ENCODE measurements at regions not wholly inside any gene's neighbourhood (a gene's known extent, or its start where the extent isn't known, plus 50 kb on each side); places are given as distances from the start of the nearest gene placed in this dataset.

DNA sequence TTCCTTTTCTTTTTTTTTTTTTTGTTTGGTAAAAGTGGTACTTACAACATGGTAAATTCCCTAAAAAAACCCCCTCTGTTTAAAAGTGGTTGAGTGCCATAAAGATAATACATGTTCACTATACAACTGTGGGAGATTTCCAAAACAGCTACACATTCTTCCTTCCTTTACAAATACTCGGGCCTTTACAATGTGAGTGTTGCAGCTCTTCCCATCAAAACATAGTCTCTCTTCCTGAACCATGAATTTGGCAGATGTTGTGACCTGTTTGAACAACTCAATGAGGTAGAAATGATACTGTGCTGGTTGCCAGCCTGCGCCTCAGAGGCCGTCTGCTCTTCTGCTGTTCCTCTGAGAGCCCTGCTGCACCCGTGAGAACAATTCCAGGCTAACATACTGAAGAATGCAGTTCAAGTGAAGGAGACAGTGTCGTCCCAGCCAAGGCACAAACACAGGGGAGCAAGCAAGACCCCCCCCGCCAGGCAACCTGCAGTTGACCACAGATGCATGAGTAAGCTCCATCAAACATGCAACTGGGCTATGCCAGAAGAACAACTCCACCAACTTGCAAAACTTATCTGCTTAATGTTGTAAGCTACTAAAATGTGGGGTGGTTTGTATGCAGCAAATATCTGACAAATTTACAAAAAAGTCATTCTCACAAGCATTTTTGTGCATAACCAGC lies 645.0 kb downstream of the PCDH7 start:
- no peak for DNase-seq (ENCODE audit: low spot score)

DNA sequence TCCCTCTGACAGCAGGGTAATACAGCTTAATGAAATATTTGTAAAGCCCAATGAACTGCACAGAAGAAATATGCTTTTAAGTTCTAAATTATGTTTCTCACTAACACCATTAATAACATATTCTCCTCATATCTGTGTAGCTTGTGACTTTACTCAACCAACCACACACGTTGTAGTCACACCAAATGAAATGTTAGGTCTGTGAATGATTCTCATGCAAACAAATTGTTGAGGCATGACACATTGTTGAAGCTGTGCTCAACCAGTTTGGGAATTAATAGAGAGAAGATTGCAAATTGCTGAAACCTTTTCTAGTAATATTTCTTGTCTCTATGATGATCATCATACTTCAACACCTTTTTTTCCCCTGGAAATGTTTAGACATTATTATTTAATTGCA lies 645.9 kb downstream of the PCDH7 start:
- DNase-seq (ENCODE audit: low spot score) = no peak

DNA sequence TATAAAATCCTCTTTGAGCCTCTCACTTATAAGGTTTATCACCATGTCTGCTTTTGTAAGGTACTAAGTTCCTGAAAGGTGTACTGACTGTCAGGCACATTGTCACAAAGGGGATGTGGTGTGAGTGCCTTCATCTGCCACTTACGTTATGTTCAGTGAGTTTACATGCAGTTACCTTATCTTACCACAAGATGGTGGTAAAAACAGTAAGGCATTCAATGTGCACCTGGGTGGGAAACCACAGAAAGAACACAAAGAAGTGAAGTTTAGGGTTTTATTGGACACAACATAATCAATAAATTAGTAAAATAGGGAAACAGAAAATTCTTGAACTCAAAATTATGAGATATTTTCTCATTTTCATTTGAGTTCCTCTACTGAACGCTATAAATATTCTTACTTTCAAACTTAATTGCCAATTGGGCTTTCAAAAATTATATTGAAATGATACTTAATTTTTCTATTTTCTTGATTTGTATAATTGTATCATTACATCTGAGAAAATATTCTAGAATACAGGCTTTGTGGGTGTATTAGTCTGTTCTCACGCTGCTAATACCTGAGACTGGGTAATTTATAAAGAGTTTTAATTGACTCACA lies 650.8 kb downstream of the PCDH7 start:
- DNase-seq (ENCODE audit: low spot score) = peak; percentile 5

DNA sequence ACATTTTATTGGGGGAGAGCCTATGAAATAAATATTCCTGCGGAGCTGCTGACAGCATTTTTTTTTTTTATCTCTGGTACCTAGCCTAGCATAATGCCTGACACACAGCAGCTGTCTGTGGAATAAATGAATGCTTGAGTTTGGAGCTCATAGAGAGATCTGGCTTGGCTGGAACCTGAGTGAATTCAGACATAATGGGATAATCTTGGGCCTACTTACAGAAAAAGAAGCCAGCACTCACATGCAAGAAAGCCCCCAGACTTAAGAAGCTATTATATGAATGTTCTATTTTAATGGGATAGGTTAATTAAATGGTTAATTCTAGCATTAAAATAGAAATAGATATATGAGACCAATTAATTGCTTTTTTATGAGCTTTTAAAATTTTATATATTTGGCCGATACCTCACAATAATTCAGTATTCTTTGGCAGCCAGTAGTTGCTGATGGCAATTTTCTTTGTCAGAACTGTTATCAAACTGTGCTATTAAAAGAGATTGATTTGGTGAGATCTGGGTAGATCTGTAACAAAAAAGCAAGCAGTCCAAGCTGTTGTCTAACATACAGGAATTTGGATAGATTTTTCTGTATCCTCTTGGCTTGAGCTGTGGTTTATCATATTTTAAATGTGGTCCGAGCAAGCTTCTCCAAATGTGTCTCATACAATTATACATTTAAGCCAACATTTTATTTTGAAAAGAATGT lies 654.2 kb downstream of the PCDH7 start:
- DNase-seq (ENCODE audit: low spot score) = no peak

DNA sequence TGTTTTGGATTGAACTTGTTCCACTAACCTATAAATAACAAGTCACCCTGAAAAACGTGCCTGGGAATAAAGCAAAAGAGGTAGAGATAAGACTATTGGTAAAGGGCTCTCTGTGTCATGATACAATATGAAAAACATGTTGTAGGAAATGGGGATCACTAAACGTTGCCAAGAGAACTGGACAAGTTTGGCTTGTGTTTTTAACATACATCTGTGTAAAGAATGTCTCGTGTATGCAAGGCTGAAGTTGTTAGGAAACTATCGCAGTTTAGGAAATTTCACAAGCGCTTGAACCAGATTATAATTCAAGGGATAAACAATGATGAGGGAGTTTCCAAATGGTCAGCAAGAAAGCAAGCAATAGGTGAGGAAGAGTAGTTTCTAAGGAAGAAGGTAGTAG lies 655.8 kb downstream of the PCDH7 start:
- DNase-seq (ENCODE audit: low spot score) = no peak

DNA sequence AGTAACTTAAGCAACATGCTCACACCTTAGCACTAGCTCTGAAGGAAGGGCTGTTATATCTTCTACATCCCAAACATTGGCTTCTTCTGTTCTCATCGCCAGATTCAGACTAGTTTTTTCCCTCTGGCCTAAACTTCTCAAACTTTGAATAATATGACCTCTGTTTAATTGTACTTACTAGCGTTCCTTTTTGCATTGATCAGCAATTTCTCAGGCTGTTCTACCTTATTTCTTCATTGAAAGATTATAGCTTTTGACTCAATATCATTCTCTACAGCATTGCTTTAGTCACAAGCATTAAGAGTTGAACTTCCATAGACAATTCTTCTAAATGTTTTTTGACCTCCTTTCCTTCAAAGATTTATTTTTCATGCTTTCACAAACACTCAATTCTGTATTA lies 659.2 kb downstream of the PCDH7 start:
- no peak for DNase-seq (ENCODE audit: low spot score)

DNA sequence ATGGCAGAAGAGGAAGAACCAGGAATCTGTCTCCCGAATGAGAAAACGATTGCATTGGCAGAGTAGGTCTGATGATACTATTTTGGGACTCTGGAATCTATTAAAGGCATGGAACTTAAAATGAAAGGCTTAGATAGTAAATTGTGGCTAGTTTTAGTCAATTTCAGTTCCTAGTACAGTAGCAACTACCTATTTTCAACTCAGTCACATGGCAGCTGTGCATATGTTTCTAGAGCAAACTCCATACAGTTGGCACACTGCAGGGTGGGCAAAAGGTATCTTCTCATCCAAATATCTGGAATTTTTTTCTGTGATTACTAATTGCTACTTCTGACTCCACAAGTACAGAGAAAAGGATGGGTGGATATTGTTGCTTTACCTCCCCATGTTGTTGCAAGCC lies 663.6 kb downstream of the PCDH7 start:
- DNase-seq (ENCODE audit: low spot score) = no peak

DNA sequence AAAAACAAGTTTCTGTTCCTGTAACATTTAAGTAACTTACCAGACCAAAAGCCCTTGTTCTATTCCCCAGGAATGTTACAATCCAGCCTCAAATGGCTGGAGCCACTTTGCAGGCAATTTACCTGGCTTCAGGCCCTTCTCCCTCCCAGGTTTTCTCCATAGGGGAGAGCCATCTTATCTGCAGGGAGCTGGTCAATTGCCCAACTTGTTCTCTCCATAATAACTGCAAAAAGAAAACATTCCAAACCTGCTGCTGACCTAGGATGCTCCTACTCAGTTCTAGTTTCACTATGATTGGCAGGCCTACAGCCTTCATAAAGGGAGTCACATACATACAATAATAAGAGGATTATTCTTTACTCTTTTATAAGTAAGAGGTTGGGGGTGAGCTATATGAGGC lies 670.7 kb downstream of the PCDH7 start:
- no peak for DNase-seq (ENCODE audit: low spot score)

DNA sequence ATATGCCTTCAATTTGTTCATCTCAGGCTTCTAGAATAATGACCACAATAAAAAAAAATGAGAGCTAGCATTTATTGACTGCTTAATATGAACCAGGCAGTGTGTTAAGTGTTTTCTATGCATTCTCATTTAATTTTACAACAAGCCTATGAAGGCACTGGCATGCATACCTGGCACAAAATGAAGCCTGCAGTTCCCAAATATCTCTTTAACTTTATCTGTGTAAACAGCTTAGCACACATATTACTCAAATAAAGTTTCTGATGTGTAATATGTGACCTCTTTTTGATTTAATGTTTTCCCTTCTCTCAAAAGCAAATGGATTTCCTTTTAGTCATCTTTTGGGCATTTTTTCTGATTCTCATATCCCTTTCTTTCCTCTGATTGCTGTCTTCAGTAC lies 671.8 kb downstream of the PCDH7 start:
- no peak for DNase-seq (ENCODE audit: low spot score)

DNA sequence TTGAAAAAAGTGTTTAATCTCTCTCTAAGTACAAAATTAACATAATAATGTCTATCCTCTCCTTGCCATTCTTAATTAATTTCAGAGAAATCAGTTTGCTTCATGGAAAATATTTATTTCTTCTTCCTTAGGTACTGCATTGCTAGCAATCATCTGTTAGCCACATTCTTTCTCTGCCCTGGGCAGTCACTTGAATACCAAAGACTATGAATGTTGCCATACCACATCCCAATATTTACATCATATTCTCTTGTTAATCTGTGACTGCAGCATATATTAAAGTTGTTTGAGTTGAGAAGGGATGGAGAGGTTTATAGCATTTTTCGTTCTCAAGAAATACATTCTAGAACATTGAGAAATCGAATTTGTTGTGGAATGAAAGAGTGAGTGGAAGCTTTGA lies 672.8 kb downstream of the PCDH7 start:
- DNase-seq (ENCODE audit: low spot score) = no peak

DNA sequence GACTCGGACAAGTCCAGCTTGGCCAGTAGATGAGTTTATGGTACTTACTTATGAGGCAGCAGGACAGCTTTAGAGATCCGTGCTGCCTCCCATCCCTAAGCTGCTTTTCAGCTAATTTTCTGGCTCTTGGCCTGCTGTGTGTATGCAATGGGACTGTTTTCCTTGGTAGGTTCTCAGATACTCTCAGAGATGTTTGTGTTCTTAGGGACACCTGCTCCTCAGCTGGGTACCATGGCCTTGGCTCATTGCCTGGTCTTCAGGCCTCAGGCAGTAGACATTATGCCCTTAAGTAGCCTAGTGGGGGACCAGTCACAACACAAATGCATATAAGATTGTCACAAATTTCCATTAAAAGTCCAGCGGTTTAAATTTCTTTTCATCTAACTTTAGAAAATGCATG lies 688.0 kb downstream of the PCDH7 start:
- no peak for DNase-seq (ENCODE audit: low spot score)

DNA sequence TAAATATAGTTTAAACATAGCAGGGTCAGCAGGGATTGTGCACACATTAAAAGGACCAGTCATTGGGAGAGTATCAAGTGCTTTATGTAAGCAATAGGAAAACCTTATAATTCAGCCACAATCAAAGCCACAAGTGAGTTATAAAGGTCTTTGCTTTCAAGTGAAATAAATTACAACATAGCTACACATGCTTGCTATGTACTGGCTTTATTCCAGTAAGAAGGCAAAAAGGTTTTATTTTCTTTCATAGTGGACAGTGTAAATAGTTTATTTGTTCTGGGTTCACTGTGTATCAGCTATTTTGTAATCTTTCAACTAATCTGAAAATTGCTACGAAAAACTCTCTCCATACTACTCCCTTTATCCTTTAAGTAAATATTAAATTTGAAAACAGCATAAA lies 691.4 kb downstream of the PCDH7 start:
- no peak for DNase-seq (ENCODE audit: low spot score)

DNA sequence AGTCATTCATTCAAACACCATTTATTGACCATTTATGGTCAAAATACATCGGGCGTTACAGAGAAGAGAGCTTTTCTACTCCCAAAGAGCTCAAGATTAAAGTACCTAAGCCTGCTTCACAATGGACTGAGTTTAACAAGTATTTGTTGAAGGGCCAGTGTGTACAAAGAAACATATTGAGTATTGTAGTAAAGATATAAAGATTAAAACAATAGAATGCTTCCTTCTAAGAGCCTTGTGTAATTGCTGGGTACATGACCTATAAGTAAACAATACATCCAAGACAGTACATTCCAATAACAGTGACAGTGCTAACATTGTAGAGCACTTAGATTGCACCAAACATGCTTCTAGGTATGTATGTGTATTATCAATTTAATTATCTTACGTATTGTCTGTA lies 695.5 kb downstream of the PCDH7 start:
- DNase-seq (ENCODE audit: low spot score) = no peak

DNA sequence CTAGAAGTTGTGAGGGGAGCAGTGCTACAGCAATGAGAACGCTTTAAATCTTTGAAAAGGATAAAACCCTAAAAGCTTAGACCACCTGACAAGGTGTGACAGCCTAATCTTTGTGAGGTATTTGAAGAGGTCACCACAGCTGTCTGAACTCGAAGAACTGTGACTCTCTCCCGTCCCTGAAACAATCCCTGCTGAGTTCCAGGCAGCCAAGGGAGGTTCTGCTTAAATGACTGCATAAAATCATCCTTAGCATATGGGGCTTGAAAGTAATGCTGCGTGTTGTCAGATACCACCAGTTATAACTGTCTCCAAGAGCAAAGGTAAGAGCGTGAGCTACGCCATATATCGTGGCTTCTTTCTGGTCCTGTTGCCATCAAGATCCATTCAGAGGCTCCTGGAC lies 696.3 kb downstream of the PCDH7 start:
- DNase-seq (ENCODE audit: low spot score) = no peak

DNA sequence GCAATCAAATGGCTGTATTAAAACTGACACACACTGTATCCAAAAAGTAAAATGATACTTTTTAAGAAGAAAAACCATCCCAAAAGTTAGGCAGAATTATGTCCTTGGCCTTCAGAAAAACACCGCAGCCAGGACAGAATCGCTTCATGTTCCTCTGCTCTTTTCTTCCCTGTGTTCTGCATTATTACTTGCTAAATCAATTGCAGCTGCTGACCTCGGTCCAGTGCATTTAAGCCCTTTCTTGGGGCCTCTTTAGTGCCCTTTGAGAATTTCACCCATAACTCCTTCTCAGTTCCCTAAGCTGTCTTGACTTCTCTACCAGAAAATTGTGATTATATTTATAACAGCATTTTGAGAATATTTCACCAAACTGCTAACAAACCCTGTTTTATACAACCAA lies 696.9 kb downstream of the PCDH7 start:
- no peak for DNase-seq (ENCODE audit: low spot score)

DNA sequence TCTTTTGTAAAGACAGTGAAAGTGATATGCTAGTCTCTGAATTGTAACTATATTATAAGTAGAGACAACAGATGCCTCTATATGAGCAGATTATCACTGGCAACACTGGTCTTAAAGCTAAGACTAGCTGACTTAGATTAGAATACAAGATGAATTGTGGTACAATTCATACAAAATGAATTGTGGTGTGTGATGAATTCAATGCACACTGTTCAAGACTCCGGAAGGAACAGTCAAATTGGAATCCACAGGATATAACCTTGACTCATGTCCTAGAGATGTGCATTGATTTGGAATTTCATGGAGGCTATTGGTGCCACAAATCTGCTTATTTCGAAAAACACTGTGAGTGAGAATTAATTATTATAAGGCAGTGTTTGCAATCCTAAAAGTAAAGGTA lies 701.8 kb downstream of the PCDH7 start:
- DNase-seq (ENCODE audit: low spot score) = no peak

DNA sequence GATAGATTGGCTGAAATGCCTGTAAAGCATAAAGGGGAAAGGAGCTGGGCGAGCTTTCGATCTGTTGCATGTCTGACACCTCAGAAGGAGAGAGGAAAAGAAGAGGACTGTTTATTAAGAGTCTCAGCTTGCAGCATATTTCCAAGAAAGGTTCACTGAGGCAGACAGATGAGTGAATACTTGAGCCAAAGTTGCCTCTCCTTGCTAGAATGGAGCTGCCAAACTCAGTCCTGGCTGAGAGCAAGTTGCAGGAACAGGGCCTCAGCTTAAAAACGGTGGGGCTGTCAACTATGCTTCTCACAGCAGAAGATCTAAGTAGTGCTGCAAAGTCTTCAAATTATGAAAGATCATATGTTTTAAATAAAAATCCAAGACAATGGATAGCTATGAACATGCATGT lies 707.5 kb downstream of the PCDH7 start:
- DNase-seq (ENCODE audit: low spot score) = no peak

DNA sequence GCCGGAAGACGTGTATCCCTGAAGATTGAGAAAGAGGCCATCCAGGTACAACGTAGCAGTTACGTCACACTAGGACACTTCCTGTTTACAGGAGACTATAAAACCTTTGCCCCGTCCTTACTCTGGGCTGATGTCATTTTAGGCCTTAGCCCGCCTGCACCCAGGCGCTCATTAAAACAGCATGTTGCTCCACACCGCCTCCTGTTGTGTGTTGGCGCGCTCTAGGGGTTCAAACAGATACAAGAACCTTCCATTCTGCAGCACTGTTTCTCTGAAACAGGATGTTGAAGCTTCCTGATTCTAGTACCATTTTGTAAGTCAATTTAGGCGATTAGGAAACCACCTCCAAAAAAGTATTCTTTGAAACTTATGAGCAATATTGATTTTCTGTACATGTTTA lies 722.1 kb downstream of the PCDH7 start:
- DNase-seq (ENCODE audit: low spot score) = no peak

DNA sequence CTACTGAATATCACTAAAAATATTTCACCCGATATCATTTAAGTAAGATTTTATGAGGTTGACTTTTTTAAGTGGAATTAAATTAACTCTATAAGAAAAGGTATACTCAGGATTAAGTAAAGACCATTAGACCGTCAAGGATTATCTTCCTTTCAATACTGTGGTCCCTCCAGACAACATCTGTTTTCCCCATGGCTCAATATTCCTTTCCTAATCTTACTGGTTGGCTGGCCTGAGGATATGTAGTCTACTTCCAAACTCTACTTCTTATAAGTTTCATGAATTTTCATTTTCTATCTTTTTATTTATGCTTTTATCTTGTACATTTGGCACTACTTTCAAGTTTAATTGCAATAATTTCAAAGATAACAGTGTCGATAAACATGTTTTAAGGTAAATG lies 725.4 kb downstream of the PCDH7 start:
- DNase-seq (ENCODE audit: low spot score) = no peak

DNA sequence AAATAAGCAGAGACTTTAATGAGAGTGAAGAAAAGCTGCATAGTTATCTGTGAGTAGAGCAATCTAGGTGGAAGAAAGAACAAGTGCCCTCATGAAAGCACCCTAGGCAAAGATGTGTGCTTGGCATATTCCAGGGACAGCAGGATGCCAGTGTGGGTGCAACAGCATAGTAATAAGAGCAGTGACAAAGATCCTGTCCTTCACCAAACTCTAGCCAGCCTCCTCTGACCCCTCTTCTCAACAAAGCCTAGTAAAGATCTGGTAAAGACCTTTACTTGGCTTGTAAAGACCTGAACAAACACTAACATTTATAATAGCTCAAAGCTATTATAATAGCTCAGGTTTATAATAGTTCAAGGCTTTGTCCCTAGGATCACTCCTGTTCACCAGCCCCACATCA lies 735.4 kb downstream of the PCDH7 start:
- no peak for DNase-seq (ENCODE audit: low spot score)

DNA sequence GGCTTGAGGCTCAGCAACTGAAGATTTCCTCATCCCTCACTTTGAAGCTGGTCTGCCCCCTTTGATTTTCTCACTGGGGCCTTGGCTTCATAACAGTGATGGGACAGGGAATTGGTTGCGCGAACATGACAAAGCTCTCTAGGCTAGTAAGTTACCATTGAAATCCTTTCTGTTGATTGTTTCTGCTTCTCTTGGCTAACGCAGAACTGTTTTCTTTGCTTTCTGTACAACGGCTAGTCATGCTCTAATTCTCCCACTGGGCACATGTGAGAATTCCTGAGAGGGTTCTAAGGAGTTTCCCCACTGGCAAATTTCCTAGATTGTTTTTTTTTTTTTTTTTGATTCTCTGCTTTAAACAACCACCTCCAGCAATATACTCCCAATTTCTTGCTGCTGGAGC lies 738.6 kb downstream of the PCDH7 start:
- DNase-seq (ENCODE audit: low spot score) = no peak

DNA sequence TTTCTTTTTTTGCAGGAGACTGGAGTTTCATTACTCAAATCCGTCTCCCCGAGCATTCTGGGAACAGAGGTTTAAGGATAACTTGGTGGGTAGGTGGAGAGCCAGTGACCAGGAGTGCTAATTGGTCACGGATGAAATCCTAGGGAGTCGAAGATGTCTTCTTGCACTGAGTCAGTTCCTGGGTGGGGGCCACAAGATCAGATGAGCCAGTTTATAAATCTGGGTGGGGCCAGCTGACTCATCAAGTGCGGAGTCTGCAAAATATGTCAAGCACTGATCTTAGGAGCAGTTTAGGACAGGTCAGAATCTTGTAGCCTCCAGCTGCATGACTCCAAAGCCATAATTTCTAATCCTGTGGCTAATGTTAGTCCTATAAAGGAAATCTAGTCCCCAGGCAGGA lies 741.3 kb downstream of the PCDH7 start:
- no peak for DNase-seq (ENCODE audit: low spot score)

DNA sequence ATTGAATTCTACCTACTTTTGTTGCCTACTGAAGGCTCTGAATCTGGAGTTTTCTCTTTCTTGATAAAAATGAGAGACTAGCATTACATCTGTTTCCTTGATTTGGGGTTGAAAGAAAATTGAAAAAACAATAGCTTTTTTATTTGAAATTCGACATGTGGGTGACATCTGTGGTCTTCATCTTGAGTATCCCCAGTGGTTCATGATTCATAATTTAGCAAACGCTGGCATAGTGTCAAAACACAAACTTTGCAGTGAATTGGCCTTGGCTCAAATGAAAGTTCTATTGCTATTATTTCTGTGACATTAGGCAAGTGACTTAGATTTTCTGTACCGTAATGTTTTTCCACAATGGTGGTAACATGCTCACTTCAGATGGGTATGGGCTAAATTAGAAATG lies 747.6 kb downstream of the PCDH7 start:
- no peak for DNase-seq (ENCODE audit: low spot score)

DNA sequence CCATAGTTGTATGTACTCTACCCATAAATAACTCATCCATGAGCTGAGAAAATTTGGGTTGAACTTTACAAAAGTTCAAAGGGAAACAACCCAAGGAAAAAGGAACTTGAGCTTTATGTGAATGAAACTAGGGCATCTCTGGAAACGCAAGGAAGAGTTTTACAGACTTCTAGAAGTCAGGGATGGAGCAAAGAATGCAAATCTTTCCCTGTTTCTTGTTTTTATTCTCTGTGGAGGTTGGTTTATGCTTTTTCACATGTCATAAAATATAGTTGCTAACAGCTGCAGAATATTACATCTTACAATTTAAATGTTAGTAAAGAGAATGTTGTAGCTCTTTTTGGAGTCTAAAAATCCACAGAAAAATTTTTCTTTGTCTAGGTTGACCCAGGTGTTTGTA lies 754.1 kb downstream of the PCDH7 start:
- no peak for DNase-seq (ENCODE audit: low spot score)
